Panc1 (cell line): ENCODE measurements at regions not wholly inside any gene's neighbourhood (a gene's known extent, or its start where the extent isn't known, plus 50 kb on each side); places are given as distances from the start of the nearest gene placed in this dataset.

Experiments
- ATAC-seq: fragments of 200-7000 bp; cut with Tn5 transposase; 2 replicates; pipeline ENCODE4 v1.9.1; 2020; ENCODE audit warnings: mild to moderate bottlenecking, moderate library complexity
- BruUV-seq: library from RNA; stranded (reverse); fragments of 400-500 nt; replicated peaks from 2 replicates; lab custom pipeline; 2021; lab: Mats Ljungman, UMichigan
- CTCF ChIA-PET: fragments of 300-600 bp; sonication (Branson Sonifier 250); formaldehyde crosslinking; loops from one replicate; lab custom pipeline; 2022; ENCODE audit warnings: antibody characterized with exemption; lab: Charles Lee
- POLR2A ChIA-PET: fragments of 300-600 bp; sonication (Branson Sonifier 250); formaldehyde crosslinking; loops from one replicate; lab custom pipeline; 2022; ENCODE audit warnings: antibody characterized with exemption; lab: Charles Lee
- DNase-seq: peaks from one replicate; pipeline ENCODE4 v3.0.0-alpha.2; 2010; ENCODE audit warnings: low read depth, low spot score
- H3K27ac ChIP-seq: 2 replicates; pipeline ENCODE4 v1.5.1; 2011; ENCODE audit warnings: mild to moderate bottlenecking, low read length, inconsistent platforms
- H3K27me3 ChIP-seq: fragments of 200-500 bp; sonication (Bioruptor generic); 2 replicates; pipeline ENCODE4 v1.6.0; 2014; ENCODE audit warnings: low read length, inconsistent platforms; ENCODE audit not compliant: control insufficient read depth, insufficient read depth
- H3K36me3 ChIP-seq: fragments of 200-500 bp; sonication (Bioruptor generic); 2 replicates; pipeline ENCODE4 v1.5.1; 2014; ENCODE audit warnings: inconsistent platforms, mild to moderate bottlenecking, low read length, moderate library complexity; ENCODE audit not compliant: control insufficient read depth, insufficient read depth
- H3K4me1 ChIP-seq: 2 replicates; pipeline ENCODE4 v1.5.1; 2011; ENCODE audit warnings: inconsistent platforms, mild to moderate bottlenecking, low read length, moderate library complexity; ENCODE audit not compliant: control insufficient read depth, insufficient read depth
- H3K4me3 ChIP-seq, 2 experiments: 2 replicates each; pipeline ENCODE4 v1.5.1; 2011 to 2012; ENCODE audit warnings: low read depth in 2 of 2, low read length in 2 of 2, mild to moderate bottlenecking in 2 of 2, inconsistent platforms in 1 of 2, moderate library complexity in 1 of 2
- H3K9me3 ChIP-seq: fragments of 200-500 bp; sonication (Bioruptor generic); 2 replicates; pipeline ENCODE4 v1.5.1; 2014; ENCODE audit warnings: low read depth, mild to moderate bottlenecking, inconsistent platforms, low read length, moderate library complexity; ENCODE audit not compliant: control insufficient read depth, insufficient read depth
- CTCF ChIP-seq: fragments of 450-650 bp; IDR thresholded peaks from 2 replicates; pipeline ENCODE4 v1.5.1; 2017; ENCODE audit warnings: mild to moderate bottlenecking
- POLR2AphosphoS5 ChIP-seq: IDR thresholded peaks from 2 replicates; pipeline ENCODE4 v1.6.1; 2012; ENCODE audit warnings: mild to moderate bottlenecking, low read depth, low read length, moderate library complexity
- REST ChIP-seq, 2 experiments: IDR thresholded peaks; 2 replicates each; pipeline ENCODE4 v1.6.1; 2011 to 2012; ENCODE audit warnings: low read depth in 2 of 2, control low read depth in 1 of 2, low read length in 1 of 2, mild to moderate bottlenecking in 1 of 2, moderate library complexity in 1 of 2; ENCODE audit not compliant: insufficient read depth in 1 of 2
- SIN3A ChIP-seq: IDR thresholded peaks from 2 replicates; pipeline ENCODE4 v1.6.1; 2012; ENCODE audit warnings: low read depth, mild to moderate bottlenecking, low read length, moderate library complexity, borderline replicate concordance; ENCODE audit not compliant: insufficient read depth
- TCF7L2 ChIP-seq: IDR thresholded peaks from 2 replicates; pipeline ENCODE4 v1.6.1; 2011; ENCODE audit warnings: mild to moderate bottlenecking, low read depth, low read length, inconsistent platforms
- in situ Hi-C: cut with HindIII; loops from 2 replicates; pipeline ENCODE4 v1.10.0; 2016; ENCODE audit warnings: low sequenced_read_pairs, low pct_unique_long_range_greater_than_20kb
- intact Hi-C: fragments of 100-400 bp; cut with micrococcal nuclease; formaldehyde crosslinking; loops from one replicate; pipeline ENCODE4 v1.10.0; 2022; ENCODE audit not compliant: unreplicated experiment

- no peaks in the 10 kb centered on the region for H3K36me3 ChIP-seq
- BruUV-seq: no TSS peak
- intact Hi-C loops: no loop called here
- no peak for ATAC-seq
- H3K4me3 ChIP-seq: no peak overlapping the region
- in situ Hi-C loops: no loop called here
- no peaks in the 10 kb centered on the region for H3K9me3 ChIP-seq
- no peak for DNase-seq
- no peaks in the 10 kb centered on the region for H3K4me1 ChIP-seq
- H3K27ac ChIP-seq: no peak overlapping the region
- TF ChIP-seq POLR2AphosphoS5: no peak
- no peak for TF ChIP-seq SIN3A
- TF ChIP-seq REST (IDR thresholded peaks at IDR 0.05; ENCODE audit: insufficient read depth in 1 of 2, low read depth in 2 of 2, low read length in 1 of 2): no peak
- TF ChIP-seq CTCF: no peak
- TF ChIP-seq TCF7L2: no peak
- CTCF ChIA-PET: no interaction called here
- H3K27me3 ChIP-seq: no peaks in the 10 kb centered on the region
- POLR2A ChIA-PET: no interaction called here
These were observed 103.0 kb upstream of the ADAMTS3 start for GRCh38 chr4:72671980-72672379.

- Histone ChIP-seq H3K4me3 (no peak overlapping the region), H3K36me3 (no peaks in the 10 kb centered on the region), H3K27ac (no peak overlapping the region), H3K9me3 (no peaks in the 10 kb centered on the region), H3K4me1 (no peaks in the 10 kb centered on the region), H3K27me3 (no peaks in the 10 kb centered on the region)
- BruUV-seq: no TSS peak
- DNase-seq (no peak), ATAC-seq (no peak)
- intact Hi-C loops: no loop called here
- ChIA-PET CTCF (interaction anchor here (0.6 kb wide), 1 partner anchor 102 kb away, joined by 3 read pairs; the partner anchor contains the start of gene ADAMTS3), POLR2A (no interaction called here)
- TF ChIP-seq REST (IDR thresholded peaks at IDR 0.05; ENCODE audit: insufficient read depth in 1 of 2, low read depth in 2 of 2, low read length in 1 of 2) (no peak), CTCF (no peak), POLR2AphosphoS5 (no peak), SIN3A (no peak), TCF7L2 (no peak)
- in situ Hi-C loops: no loop called here
These were observed 101.5 kb upstream of the ADAMTS3 start for GRCh38 chr4:72670521-72670920.
